Transverse colon (tissue), 4 donors: ENCODE measurements at regions not wholly inside any gene's neighbourhood (a gene's known extent, or its start where the extent isn't known, plus 50 kb on each side); places are given as distances from the start of the nearest gene placed in this dataset.

ENCODE experiments used
- CTCF ChIP-seq, 5 experiments: fragments of 200-600 bp in 3 of 5; fragments of 450-650 bp in 2 of 5; sonication (generic) in 3 of 5; IDR thresholded peaks; 1 replicate in 2 of 5; 2 replicates in 3 of 5; pipeline ENCODE4 v1.5.1; 2016 to 2017; ENCODE audit warnings: antibody characterized with exemption in 5 of 5, inconsistent platforms in 3 of 5, mild to moderate bottlenecking in 2 of 5, moderate library complexity in 1 of 5
- POLR2A ChIP-seq: fragments of 450-650 bp; IDR thresholded peaks from one replicate; pipeline ENCODE4 v1.6.1; 2016; ENCODE audit warnings: antibody characterized with exemption, mild to moderate bottlenecking, moderate library complexity
- POLR2AphosphoS5 ChIP-seq, 3 donors: sonication (generic); formaldehyde crosslinking; IDR thresholded peaks; one replicate each; pipeline ENCODE4 v1.6.1; 2016; ENCODE audit warnings: antibody characterized with exemption in 3 of 3

DNA sequence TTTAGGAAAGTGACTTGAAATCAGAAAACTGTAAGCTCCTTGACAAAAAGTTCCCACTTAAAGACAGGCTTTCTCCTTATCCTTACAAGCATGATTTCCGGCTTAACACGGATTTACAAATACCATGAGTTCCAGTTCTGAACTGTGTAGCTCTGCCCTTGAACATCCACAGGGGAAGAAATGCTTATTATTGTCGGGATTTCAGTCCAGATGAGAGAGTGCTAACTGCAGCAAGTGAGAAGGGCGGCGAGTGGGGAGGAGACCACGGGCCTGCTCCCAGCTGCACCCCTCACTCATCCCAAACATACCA is 73.1 kb downstream of the LRRC30 start:
- TF ChIP-seq POLR2AphosphoS5 (IDR thresholded peaks at IDR 0.05) (no peak), CTCF (IDR thresholded peaks at IDR 0.05) (no peak), POLR2A (no peak)
